Uterus (tissue), 3 donors: ENCODE measurements at regions not wholly inside any gene's neighbourhood (a gene's known extent, or its start where the extent isn't known, plus 50 kb on each side); places are given as distances from the start of the nearest gene placed in this dataset.
A peak's percentile ranks its signal among the peaks of the same experiment; 100 is the strongest.

Experiments used
- DNase-seq, 2 donors: peaks; one replicate each; pipeline ENCODE4 v3.0.0-alpha.2; 2019 to 2020
- H3K27ac ChIP-seq, 2 donors: fragments of 200-600 bp; sonication (generic); 1 replicate in 1 of 2; 2 replicates in 1 of 2; pipeline ENCODE4 v1.5.1; 2016 to 2018
- H3K27me3 ChIP-seq, 2 donors: fragments of 200-600 bp; sonication (generic); one replicate each; pipeline ENCODE4 v1.5.1; 2018 to 2019; ENCODE audit warnings: control low read depth in 1 of 2
- H3K36me3 ChIP-seq, 2 donors: fragments of 200-600 bp; sonication (generic); one replicate each; pipeline ENCODE4 v1.5.1; 2019; ENCODE audit warnings: control low read depth in 1 of 2
- H3K4me1 ChIP-seq, 2 donors: fragments of 200-600 bp; sonication (generic); one replicate each; pipeline ENCODE4 v1.5.1; 2018 to 2019; ENCODE audit warnings: control low read depth in 1 of 2
- H3K4me3 ChIP-seq, 2 donors: fragments of 200-600 bp; sonication (generic); 1 replicate in 1 of 2; 2 replicates in 1 of 2; pipeline ENCODE4 v1.5.1; 2018 to 2019; ENCODE audit warnings: mild to moderate bottlenecking in 1 of 2
- H3K9me3 ChIP-seq, 2 donors: fragments of 200-600 bp; sonication (generic); one replicate each; pipeline ENCODE4 v1.5.1; 2019; ENCODE audit warnings: control low read depth in 1 of 2
- POLR2A ChIP-seq, 2 donors: fragments of 450-650 bp; IDR thresholded peaks; one replicate each; pipeline ENCODE4 v1.6.1; 2016; ENCODE audit warnings: antibody characterized with exemption in 2 of 2, mild to moderate bottlenecking in 1 of 2, moderate library complexity in 1 of 2
- intact Hi-C: fragments of 100-400 bp; cut with DNase I; formaldehyde crosslinking; loops from one replicate; pipeline ENCODE4 v1.15.1; 2023; ENCODE audit warnings: low total_unique reads
- TF ChIP-seq, protein P1 (sequence below), 4 experiments: fragments of 200-600 bp in 2 of 4; fragments of 450-650 bp in 2 of 4; sonication (generic) in 2 of 4; IDR thresholded peaks; one replicate each; pipeline ENCODE4 v1.5.1; 2016 to 2019; ENCODE audit warnings: antibody characterized with exemption in 4 of 4, mild to moderate bottlenecking in 2 of 4, moderate library complexity in 1 of 4
- donor health status: DM: yes; HTN: yes; CAD: no.

DNA sequence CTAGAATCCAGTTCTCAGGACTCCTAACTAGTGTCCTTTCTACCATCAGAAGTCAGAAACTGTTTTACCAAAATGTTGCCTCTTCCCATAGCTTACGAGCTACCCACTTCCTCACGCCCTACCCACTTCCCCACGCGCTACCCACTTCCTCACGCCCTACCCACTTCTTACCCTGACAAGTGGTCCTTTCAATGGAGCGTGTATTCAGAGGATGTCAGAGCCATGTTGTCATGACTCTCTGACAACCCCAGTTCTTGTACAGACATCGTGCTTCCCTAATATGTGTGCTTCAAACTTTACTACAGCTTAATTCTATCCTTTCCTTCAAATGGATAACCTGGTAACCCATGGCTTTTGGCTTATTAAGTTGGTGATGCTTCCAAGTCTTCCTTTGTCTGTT lies 84.8 kb upstream of the PHF14 start:
- Histone ChIP-seq H3K4me3 (no peak overlapping the region), H3K27me3 (no peaks in the 10 kb centered on the region), H3K27ac (no peak overlapping the region), H3K9me3 (no peaks in the 10 kb centered on the region), H3K4me1 (no peaks in the 10 kb centered on the region), H3K36me3 (no peaks in the 10 kb centered on the region)
- DNase-seq: no peak
- no peak for TF ChIP-seq POLR2A (IDR thresholded peaks at IDR 0.05)
- TF ChIP-seq, protein P1, sequence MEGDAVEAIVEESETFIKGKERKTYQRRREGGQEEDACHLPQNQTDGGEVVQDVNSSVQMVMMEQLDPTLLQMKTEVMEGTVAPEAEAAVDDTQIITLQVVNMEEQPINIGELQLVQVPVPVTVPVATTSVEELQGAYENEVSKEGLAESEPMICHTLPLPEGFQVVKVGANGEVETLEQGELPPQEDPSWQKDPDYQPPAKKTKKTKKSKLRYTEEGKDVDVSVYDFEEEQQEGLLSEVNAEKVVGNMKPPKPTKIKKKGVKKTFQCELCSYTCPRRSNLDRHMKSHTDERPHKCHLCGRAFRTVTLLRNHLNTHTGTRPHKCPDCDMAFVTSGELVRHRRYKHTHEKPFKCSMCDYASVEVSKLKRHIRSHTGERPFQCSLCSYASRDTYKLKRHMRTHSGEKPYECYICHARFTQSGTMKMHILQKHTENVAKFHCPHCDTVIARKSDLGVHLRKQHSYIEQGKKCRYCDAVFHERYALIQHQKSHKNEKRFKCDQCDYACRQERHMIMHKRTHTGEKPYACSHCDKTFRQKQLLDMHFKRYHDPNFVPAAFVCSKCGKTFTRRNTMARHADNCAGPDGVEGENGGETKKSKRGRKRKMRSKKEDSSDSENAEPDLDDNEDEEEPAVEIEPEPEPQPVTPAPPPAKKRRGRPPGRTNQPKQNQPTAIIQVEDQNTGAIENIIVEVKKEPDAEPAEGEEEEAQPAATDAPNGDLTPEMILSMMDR (IDR thresholded peaks at IDR 0.05): no peak
- intact Hi-C loops: no loop called here

- DNase-seq: peak in 1 of 2 donors; percentile 26
- no peak overlapping the region for H3K4me3 ChIP-seq
- no peaks in the 10 kb centered on the region for H3K27me3 ChIP-seq
- no peaks in the 10 kb centered on the region for H3K4me1 ChIP-seq
- H3K9me3 ChIP-seq: no peaks in the 10 kb centered on the region
- intact Hi-C loops: no loop called here
- no peaks in the 10 kb centered on the region for H3K36me3 ChIP-seq
- no peak overlapping the region for H3K27ac ChIP-seq
- no peak for TF ChIP-seq POLR2A (IDR thresholded peaks at IDR 0.05)
- TF ChIP-seq, protein P1 (IDR thresholded peaks at IDR 0.05): peak; percentile 39 to 64 (median 46)
These were observed 84.3 kb upstream of the PHF14 start for GRCh38 chr7:10889266-10889898.

GRCh38 chr7:10908600-10908999 lies 65.1 kb upstream of the PHF14 start:
- no peak for TF ChIP-seq POLR2A (IDR thresholded peaks at IDR 0.05)
- intact Hi-C loops: no loop called here
- H3K4me3 ChIP-seq: no peak overlapping the region

GRCh38 chr7:10910447-10910846 lies 63.2 kb upstream of the PHF14 start:
- H3K27me3 ChIP-seq: no peaks in the 10 kb centered on the region
- H3K36me3 ChIP-seq: no peaks in the 10 kb centered on the region
- no peak overlapping the region for H3K4me3 ChIP-seq
- intact Hi-C loops: no loop called here
- H3K4me1 ChIP-seq: no peaks in the 10 kb centered on the region
- DNase-seq: no peak
- TF ChIP-seq, protein P1 (IDR thresholded peaks at IDR 0.05): no peak
- TF ChIP-seq POLR2A (IDR thresholded peaks at IDR 0.05): no peak
- H3K9me3 ChIP-seq: no peaks in the 10 kb centered on the region
- no peak overlapping the region for H3K27ac ChIP-seq

More at GRCh38 chr7:10908600-10908999, 65.1 kb upstream of the PHF14 start:
- Histone ChIP-seq H3K36me3 (no peaks in the 10 kb centered on the region), H3K27ac (no peak overlapping the region), H3K9me3 (no peaks in the 10 kb centered on the region), H3K4me1 (no peaks in the 10 kb centered on the region), H3K27me3 (no peaks in the 10 kb centered on the region)
- DNase-seq: no peak

GRCh38 chr7:10912077-10912476 lies 61.6 kb upstream of the PHF14 start:
- no peaks in the 10 kb centered on the region for H3K27me3 ChIP-seq
- H3K36me3 ChIP-seq: no peaks in the 10 kb centered on the region
- H3K9me3 ChIP-seq: no peaks in the 10 kb centered on the region
- no peaks in the 10 kb centered on the region for H3K4me1 ChIP-seq
- no peak for DNase-seq
- no peak overlapping the region for H3K27ac ChIP-seq
- no peak for TF ChIP-seq POLR2A (IDR thresholded peaks at IDR 0.05)
- TF ChIP-seq, protein P1 (IDR thresholded peaks at IDR 0.05): no peak
- intact Hi-C loops: no loop called here
- no peak overlapping the region for H3K4me3 ChIP-seq

DNA sequence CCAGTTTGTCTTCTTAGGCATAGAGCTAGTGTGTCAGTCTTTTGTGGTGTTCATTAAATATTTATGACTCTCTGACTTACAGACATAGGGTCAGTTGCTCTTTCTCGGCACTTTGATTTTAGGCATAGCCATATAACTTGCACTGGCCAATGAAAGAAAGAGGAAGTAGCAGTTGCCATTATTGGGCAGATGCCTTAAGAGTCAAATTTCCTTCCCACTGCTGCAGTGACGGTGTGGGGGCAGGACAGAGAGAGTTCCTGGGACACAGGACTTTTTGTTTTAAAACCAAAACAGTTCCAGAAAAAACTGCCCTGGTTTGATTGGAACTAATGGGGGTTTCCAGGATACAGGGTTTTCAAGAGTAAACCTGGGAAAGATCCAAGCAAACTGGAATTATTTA lies 60.2 kb upstream of the PHF14 start:
- Histone ChIP-seq H3K36me3 (no peaks in the 10 kb centered on the region), H3K4me1 (peaks cover 0 to 2% of the 10 kb centered on the region in 2 donors), H3K27ac (no peak overlapping the region), H3K9me3 (no peaks in the 10 kb centered on the region), H3K27me3 (no peaks in the 10 kb centered on the region), H3K4me3 (no peak overlapping the region)
- intact Hi-C loops: no loop called here
- no peak for DNase-seq
- TF ChIP-seq, protein P1 (IDR thresholded peaks at IDR 0.05): no peak
- TF ChIP-seq POLR2A (IDR thresholded peaks at IDR 0.05): no peak
